ENCODE measurements at regions not wholly inside any gene's neighbourhood (a gene's known extent, or its start where the extent isn't known, plus 50 kb on each side); places are given as distances from the start of the nearest gene placed in this dataset.
"Not testable (repeated sequence)": the region's sequence is repeated elsewhere in the genome, so short reads cannot be mapped to it uniquely, and the experiment has no call there.

DNA sequence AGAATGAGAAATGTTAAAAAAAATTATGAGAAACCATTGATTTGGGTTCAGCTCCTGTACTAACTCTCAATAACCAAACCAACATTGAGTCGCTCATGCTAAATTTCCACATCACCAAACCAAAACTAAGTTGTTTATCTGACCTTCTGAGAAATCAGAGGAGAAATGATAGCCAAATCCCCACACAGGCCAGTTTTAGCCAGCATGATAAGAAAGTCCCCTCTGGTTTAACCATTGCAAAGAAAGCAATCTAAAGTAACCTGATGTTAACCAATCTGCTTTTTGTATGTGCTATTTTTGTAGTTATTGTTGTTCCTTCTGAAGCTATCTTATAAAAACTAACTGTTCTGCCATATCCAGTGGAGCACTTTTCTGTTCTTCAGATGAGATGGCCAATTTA lies 599.7 kb downstream of the SLC16A7 start:
- no peak for DNase-seq (ENCODE audit: low spot score)

DNA sequence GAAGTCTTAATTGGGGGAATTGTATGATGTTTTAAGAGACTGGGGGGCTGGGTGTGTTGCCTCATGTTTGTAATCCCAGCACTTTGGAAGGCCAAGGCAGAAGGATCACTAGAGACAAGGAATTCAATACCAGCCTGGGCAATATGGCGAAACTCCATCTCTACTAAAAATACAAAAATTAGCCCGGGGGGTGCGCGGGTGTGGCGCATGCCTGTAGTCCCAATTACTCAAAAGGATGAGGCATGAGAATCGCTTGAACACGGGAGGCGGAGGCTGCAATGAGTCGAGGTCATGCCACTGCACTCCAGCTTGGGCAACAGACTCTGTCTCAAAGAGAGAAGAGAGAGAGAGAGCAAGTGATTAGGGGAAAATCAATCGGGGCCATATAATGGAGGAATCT lies 600.5 kb downstream of the SLC16A7 start:
- DNase-seq (ENCODE audit: low spot score), result no peak

DNA sequence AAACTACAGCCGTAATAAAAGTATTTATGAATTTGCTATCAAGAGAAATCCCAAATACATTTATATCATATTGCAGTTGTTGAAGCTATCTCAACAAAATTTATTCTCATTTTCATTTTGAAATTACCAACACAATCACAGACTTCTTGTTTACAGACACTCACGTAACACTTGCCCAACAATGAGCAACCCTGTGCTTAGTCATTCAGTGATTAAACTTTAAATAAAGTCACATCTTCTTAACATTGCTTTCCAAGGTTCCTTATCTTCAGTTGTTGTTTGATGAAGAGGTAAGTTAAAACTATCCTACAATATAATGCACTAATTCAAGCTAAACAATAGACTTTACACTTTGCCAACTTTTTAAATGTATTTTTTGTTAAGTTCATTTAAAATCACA lies 601.8 kb downstream of the SLC16A7 start:
- DNase-seq (ENCODE audit: low spot score), result no peak

DNA sequence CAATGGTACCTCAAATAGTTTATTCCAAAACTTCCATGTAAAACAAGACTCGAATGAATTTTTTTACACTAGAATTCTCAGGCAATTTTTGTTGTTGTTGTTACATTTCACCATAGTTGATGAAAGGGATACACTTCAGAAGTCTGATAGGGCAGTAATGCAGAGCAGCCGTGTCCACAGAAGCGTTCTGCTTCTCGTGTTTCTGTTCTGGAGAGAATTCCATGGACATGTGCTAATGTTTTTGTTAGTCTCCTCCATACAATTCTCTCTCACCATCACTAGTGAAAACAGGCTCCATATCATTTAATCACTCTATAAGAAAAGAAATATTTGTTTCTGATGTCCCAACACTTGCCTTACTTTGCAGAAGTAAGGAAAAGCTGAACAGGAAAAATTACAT lies 606.1 kb downstream of the SLC16A7 start:
- DNase-seq (ENCODE audit: low spot score), result no peak

DNA sequence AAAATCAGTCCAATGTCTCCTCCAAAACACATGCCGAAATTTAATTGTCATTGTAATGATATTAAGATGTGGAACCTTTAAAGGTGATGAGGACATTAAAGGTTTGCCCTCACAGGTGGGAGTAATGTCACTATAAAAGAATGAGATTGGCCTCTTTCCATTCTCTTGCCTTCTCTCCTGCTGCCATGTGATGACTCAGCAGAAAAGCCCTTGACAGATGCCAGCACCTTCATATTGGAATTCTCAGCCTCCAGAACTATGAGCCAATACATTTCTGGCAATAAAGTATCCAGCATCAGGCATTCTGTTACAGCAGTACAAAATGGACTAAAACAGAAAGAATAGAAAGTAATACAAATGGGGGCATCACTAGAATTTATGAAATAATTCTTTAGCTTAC lies 609.7 kb downstream of the SLC16A7 start:
- no peak for DNase-seq (ENCODE audit: low spot score)

DNA sequence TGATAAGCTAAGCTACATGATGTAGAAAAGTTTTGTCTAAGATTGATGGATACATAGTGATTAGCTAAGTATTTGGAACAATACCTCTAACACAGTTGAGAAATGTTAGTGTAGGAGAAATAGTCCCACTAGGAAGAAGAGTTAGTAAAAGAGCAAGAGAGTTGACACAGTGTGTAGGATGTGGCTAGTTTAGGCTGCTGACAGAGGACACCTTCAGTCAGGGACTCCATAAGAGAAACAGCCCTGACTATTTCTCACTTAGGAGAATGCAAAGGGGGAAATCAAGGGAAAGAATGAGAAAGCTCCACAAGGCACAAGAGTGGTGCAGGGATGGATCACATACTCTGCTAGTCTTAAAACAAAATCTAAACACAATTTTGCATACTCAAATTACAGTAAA lies 613.7 kb downstream of the SLC16A7 start:
- DNase-seq (ENCODE audit: low spot score), result no peak

DNA sequence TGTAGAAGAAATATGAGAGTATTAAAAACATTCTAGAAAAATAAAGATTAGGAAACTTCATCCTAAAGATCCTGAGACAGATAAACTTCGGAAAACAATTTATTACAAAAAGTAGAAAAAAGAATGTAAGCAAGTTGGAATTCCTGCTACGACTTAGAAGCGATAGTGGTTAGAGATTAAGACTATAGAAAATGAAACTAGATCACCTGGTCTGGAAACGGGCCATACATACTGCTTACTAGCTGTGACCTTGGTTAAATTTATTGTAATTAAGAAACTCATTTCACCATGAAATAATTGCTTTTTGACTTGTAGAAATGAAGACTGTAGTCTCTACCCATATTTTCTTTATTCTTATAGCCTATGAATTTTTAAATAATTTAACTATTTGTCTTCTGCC lies 614.1 kb downstream of the SLC16A7 start:
- DNase-seq (ENCODE audit: low spot score), result no peak

DNA sequence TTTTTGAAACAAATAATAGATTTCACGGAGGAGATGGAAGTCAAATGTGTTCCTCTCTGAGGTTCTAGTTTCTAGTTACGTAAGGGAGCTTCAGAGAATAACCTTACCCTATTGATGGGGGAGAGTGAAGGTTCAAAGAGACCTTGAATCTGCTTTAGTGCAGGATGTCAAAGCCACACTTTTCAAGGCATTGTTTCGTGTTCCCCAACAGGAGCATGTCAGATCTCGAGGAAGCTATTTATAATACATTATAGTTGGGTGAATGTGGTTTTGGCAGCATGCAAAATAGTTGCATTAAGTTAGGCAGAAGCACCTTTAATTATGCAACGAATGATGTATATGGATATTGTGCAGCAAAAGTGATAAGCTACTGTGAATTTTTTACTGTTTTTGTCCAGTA lies 614.9 kb downstream of the SLC16A7 start:
- no peak for DNase-seq (ENCODE audit: low spot score)

DNA sequence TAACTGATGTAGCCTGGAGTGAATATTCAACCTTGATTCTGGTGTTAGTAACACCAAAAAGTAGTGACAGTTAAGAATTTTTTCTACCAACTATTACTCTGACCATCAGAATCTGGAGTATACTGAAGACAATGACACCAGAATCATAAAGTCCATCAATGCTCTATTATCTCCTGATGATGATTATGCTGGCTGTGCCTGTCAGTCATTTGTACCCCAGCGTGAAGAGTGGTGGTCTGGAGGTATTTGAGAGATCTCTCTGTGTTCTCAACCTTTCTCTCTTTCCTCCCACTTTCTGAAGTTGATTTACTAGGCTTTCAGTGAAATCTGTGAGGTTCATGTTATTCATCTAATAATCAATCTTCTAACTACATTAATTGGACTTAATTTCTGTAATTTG lies 615.4 kb downstream of the SLC16A7 start:
- DNase-seq (ENCODE audit: low spot score), result no peak

DNA sequence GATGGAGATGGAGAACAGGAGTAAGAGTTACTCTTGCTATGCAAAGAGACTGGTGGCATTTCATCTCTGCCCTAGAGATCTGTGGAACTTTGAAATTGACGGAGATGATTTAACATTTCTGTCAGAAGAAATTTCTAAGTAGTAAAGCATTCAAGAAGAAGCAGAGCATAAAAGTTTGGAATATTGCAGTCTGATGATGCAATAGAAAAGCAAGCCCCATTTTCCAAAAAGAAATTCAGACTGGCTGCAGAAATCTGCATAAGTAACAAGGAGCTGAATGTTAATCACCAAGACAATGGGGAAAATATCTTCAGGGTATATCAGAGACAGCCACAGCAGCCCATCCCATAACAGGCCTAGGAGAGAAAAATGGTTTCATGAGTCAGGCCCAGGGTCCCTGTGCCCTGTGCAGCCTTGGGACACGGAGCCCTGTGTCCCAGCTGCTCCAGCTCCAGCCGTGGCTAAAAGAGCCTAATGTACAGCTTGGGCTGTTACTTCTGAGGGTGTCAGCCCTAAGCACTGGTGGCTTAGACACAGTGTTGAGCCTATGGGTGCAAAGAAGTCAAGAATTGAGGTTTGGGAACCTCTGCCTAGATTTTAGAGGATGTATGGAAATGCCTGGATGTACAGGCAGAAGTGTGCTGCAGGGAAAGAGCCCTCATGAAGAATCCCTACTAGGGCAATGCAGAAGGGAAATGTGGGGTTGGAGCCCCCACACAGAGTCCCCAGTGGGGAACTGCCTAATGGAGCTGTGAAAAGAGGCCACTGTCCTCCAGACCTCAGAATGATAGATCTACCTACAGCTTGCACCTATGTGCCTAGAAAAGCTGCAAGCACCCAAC lies 616.6 kb downstream of the SLC16A7 start:
- DNase-seq (ENCODE audit: low spot score), result no peak

DNA sequence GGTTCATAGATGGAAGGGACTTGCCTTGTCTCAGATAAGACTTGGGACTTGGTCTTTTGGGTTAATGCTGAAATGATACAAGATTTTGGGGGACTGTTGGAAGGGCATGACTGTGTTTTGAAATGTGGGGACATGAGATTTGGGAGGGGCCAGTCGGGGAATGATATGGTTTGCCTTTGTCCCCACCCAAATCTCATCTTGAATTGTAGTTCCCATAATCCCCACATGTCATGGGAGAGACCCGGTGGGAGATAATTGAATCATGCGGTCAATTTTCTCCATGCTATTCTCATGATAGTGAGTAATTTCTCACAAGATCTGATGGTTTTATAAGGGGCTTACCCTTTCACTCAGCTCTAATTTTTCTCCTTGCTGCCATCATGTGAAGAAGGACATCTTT lies 617.4 kb downstream of the SLC16A7 start:
- not testable (repeated sequence) for DNase-seq (ENCODE audit: low spot score)

DNA sequence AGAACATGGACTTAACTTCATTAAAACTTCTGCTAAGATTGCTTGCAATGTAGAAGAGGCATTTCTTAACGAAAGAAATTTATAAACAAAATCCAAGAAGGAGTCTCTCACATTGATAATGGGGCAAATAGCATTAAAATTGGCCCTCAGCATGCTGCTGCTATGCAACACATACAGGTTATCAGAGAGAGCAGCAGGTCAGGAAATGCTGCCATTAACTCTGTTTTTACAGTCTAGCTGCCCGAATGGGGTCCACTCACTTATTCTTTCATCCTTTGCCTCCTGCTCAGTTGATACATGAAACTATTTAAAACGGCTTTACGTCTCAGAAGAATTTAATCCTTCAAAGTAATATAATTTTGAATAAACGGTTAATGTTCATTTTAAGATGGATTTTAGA lies 620.4 kb downstream of the SLC16A7 start:
- no peak for DNase-seq (ENCODE audit: low spot score)

DNA sequence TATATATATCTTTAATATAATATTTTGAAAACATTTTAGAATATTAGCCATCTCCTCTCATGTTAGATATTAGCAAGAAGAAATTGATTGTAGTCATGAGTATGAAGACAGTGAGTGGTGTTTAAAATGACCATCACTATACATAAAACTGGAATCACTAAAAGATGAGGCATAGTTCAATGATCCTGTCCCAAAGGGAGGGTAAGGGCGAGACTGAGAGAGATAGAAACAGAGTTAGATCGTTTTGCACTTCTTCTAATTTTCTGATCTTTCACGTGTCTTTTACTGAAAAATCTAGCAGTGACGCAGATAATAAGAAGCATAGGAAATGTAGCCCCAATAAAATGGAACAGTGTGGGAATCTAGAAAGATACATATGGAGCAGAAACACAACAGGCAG lies 627.4 kb downstream of the SLC16A7 start:
- DNase-seq (ENCODE audit: low spot score), result no peak

DNA sequence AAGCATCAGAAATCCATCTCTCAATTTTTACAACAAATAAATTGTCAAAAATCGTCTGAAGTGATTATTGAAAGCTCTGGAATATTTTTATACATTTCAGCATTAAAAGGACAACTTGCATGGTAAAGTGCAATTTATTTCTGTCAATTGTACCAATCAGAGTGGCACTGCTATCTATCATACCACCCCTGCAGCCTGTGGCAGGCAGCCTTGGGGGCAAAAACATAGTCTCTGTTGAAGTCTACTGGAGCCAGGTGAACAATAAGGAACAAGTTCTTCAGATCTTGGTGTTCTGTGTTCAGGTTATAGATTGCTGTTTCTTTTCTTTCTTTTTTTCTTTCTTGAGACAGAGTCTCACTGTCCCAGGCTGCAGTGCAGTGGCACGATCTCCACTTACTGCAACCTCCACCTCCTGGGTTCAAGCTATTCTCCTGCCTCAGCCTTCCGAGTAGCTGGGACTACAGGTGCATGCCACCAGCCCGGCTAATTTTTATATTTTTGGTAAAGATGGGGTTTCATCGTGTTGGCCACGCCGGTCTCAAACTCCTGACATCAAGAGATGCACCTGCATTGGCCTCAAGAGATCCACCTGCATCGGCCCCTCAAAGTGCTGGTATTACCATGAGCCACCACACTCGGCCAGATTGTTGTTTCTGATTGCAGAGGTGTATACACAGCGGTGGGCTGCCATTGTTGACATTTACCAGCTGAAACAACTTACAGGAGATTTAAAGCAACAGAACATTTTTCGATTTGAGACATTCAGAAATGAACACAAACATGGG lies 629.6 kb downstream of the SLC16A7 start:
- DNase-seq (ENCODE audit: low spot score), result no peak

DNA sequence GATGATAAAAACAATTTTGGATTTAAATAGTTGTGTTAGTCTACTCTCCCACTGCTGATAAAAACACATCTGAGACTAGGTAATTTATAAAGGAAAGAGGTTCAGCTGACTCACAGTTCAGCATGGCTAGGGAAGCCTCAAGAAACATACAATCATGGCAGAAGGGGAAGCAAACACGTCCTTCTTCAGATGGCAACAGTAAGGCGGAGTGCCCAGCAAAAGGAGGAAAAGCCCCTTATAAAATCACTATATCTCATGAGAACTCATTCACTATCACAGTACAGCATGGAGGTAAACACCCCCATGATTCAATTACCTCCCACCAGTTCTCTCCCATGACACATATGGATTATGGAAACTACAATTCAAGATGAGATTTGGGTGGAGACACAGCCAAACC lies 632.1 kb downstream of the SLC16A7 start:
- DNase-seq (ENCODE audit: low spot score), result no peak

DNA sequence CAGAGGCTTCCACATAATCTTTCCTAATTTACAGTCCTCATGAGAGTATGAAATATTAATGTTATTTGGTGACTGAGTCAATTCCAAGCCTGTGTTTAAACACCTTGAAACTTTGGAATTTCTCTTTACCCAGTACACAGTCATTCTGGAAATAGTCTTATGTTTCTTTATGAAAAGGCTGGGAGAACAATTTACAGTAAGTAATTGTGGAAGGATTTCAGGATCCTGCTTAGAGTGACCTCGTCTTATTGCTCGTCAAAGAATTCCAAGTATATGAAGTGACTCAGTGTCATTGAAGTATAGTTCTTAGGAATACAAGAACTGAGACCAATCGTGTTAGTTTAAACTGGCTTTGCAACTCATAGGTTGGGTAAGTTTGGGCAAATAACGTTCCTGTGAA lies 634.2 kb downstream of the SLC16A7 start:
- no peak for DNase-seq (ENCODE audit: low spot score)

DNA sequence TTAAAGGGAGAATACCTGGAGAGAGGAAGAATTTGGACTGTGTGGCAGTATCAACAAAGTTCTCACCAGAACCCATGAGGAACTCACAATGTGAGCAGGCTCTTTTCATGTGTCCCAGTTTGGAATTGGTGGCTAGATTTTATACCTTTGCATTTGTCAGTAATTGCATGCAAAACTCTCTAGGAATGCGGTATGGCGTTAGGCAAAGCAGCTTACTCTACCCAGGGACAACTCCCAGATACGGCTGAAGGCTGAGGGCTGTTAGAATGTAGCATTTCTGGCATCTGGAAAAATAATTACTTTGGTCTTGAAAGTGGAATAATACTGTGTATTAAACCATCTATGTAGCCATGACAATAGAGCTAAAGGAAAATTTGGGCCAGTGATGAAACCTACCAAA lies 635.5 kb downstream of the SLC16A7 start:
- no peak for DNase-seq (ENCODE audit: low spot score)

DNA sequence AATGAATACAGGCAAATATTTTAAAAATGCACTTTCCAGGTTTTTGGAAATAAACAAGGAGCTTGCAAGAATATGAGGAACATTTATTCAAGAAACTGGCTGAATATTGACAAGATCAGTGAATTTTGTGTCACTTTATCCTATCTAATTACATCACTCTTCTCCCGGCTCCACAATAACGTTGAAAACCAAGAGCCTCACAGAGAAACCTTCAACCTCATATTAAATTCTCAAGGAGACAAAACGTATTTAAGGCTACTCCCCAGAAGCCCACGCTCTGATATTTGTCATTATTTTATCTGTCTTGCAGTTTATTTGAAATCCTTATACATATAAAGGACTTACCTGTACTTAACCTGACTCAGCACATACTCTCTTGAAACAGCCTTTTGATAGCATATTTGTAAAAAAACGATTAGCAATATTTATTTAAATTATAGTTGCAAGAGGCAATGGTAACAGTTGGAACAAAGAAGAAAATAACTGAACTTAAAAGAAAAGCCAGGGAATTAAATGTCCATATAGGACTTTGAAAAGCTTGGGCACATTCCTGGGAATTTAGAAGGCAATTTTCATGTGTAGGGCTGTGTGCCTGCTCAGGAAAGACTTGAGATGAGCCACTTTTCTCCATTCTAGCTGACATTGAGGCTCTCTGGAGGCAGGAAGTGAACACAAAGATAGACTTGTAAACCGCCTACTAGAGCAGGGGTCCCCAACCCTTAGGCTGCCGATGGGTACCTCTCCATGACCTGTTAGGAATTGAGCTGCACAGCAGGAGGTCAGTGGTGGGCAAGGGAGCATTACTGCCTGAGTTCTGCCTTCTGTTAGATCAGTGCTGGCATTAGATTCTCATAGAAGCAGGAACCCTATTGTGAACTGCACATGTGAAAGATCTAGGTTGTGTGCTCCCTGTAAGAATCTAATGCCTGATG lies 636.4 kb downstream of the SLC16A7 start:
- no peak for DNase-seq (ENCODE audit: low spot score)

DNA sequence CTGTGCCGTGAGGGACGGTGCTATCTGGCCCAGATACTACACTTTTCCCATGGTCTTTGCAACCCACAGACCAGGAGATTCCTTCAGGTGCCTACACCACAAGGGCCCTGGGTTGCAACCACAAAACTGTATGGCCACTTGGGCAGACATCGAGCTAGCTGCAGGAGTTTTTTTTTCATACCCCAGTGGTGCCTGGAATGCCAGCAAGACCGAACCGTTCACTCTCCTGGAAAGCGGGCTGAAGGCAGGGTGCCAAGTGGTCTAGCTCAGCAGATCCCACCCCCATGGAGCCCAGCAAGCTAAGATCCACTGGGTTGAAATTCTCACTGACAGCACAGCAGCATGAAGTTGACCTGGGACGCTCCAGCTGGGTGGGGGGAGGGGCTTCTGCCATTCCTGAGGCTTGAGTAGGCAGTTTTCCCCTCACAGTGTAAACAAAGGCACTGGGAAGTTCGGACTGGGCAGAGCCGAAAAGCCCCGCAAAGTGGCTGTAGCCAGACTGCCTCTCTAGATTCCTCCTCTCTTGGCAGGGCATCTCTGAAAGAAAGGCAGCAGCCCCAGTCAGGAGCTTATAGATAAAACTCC lies 638.9 kb downstream of the SLC16A7 start:
- DNase-seq (ENCODE audit: low spot score), result not testable (repeated sequence)

DNA sequence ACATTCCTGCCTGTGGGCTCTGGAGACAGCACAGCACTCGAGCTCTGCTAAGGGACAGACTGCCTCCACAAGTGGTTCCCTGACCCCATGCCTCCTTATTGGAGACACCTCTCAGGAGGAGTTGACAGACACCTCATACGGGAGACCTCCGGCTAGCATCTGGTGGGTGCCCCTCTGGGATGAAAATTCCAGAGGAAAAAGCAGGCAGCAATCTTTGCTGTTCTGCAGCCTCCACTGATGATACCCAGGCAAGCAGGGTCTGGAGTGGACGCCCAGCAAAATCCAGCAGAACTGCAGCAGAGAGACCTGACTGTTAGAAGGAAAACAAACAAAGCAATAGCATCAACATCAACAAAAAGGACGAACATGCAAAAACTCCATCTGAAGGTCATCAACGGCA lies 639.4 kb downstream of the SLC16A7 start:
- no peak for DNase-seq (ENCODE audit: low spot score)

DNA sequence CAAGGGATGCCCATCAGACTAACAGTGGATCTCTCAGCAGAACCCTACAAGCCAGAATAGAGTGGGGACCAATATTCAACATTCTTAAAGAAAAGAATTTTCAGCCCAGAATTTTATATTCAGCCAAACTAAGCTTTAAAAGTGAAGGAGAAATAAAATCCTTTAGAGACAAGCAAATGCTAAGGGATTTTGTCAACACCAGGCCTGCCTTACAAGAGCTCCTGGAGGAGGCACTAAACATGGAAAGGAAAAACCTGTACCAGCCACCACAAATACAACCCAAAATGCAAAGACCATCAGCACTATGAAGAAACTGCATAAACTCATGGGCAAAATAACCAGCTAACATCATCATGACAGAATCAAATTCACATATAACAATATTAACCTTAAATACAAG lies 640.6 kb downstream of the SLC16A7 start:
- DNase-seq (ENCODE audit: low spot score), result not testable (repeated sequence)

DNA sequence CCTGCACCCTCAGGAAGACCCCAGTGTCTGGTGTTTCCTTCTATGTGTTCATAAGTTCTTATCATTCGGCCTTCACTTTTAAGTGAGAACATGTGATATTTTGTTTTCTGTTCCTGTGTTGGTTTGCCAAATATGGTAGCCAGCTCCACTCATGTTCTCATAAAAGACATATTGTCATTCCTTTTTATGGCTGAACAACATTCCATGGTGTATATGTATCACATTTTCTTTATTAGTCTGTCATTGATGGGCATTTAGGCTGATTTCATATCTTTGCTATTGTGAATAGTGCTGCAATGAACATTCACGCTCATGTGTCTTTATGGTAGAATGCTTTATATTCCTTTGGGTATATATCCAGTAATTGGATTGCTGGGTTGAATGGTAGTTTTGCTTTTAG lies 645.1 kb downstream of the SLC16A7 start:
- no peak for DNase-seq (ENCODE audit: low spot score)

All from CD4-positive, alpha-beta T cell treated with Interleukin-2 at 100 ng/mL for 4 hours (primary cell).